ENCODE measurements at regions not wholly inside any gene's neighbourhood (a gene's known extent, or its start where the extent isn't known, plus 50 kb on each side); places are given as distances from the start of the nearest gene placed in this dataset.

GRCh38 chr13:33450956-33451709, 165.6 kb upstream of the STARD13 start:
- TF ChIP-seq CTCF (IDR thresholded peaks at IDR 0.05): no peak
- no peak for TF ChIP-seq POLR2A (IDR thresholded peaks at IDR 0.05)

Data from uterus (tissue), 2 donors.